CMK (cell line): ENCODE measurements at regions not wholly inside any gene's neighbourhood (a gene's known extent, or its start where the extent isn't known, plus 50 kb on each side); places are given as distances from the start of the nearest gene placed in this dataset.

Experiments
- DNase-seq: peaks from one replicate; pipeline ENCODE4 v3.0.0-alpha.2; 2010; ENCODE audit warnings: low read depth

GRCh38 chr1:244347942-244348341 lies 103.8 kb downstream of the ADSS2 start:
- DNase-seq: no peak

- no peak for DNase-seq
Observed at GRCh38 chr1:244349103-244349531, 102.6 kb downstream of the ADSS2 start.

GRCh38 chr1:244349581-244350001 lies 102.1 kb downstream of the ADSS2 start:
- DNase-seq: no peak

- DNase-seq: no peak
Observed at GRCh38 chr1:244350027-244350426, 101.7 kb downstream of the ADSS2 start.

- DNase-seq: no peak
Observed at GRCh38 chr1:244352156-244352830, 99.4 kb downstream of the ADSS2 start.

GRCh38 chr1:244353551-244354091 lies 98.1 kb downstream of the ADSS2 start:
- DNase-seq: no peak

- DNase-seq: no peak
Observed at GRCh38 chr1:244354810-244355278, 96.9 kb downstream of the ADSS2 start.

GRCh38 chr1:244356376-244356775 lies 95.3 kb downstream of the ADSS2 start:
- no peak for DNase-seq
